Stimulated activated CD8-positive, alpha-beta memory T cell treated with anti-CD3 and anti-CD28 coated beads, Interleukin-4, amount 100 ng/mL, for 24 hours (primary cell): ENCODE measurements at regions not wholly inside any gene's neighbourhood (a gene's known extent, or its start where the extent isn't known, plus 50 kb on each side); places are given as distances from the start of the nearest gene placed in this dataset.

Experiments
- DNase-seq: peaks from one replicate; pipeline ENCODE4 v3.0.0-alpha.2; 2020; ENCODE audit warnings: low read depth

- no peak for DNase-seq
Measured at GRCh38 chr15:97346221-97346620, 614.3 kb upstream of the ARRDC4 start.

GRCh38 chr15:97350813-97351212 lies 609.7 kb upstream of the ARRDC4 start:
- DNase-seq: no peak

DNA sequence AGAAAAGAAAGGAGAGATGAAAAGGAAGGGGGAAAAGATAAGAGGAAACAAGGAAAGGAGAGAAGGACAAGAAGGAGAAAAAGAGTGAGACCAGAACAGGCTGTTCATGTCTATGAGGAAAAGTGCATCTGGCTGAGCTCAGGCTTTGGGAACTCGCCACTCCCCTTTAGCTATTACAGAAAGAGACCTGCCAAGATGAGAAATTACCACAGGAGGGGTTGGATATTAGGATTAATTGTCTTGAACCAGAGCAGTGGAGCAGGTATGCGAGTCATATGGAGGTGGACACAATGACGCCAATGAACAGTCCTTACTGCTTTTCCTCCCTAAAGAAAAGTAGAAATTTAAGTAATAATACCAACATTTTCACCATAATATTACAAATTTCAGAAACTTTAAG lies 577.0 kb upstream of the ARRDC4 start:
- DNase-seq: no peak

- DNase-seq: no peak
Measured at GRCh38 chr15:97386940-97387339, 573.6 kb upstream of the ARRDC4 start.

DNA sequence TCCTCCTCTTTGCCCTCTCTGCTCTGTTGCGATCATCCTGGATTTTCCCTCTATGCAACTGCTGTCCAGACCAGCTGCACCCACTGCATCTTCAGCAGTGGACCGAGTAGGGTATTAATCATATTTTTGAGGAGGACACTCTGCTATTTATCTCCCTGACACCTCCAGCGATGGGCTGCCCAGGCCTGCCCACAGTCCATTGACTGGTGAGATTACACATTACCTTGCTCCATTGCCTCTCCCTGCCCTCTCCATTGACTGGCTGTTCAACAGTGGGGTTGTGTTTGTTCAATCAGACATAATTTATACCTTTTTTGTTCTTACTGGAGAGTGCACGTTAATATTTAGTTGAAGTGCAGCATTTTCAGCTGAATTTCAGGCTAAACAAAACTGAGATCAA lies 559.3 kb upstream of the ARRDC4 start:
- DNase-seq: no peak

DNA sequence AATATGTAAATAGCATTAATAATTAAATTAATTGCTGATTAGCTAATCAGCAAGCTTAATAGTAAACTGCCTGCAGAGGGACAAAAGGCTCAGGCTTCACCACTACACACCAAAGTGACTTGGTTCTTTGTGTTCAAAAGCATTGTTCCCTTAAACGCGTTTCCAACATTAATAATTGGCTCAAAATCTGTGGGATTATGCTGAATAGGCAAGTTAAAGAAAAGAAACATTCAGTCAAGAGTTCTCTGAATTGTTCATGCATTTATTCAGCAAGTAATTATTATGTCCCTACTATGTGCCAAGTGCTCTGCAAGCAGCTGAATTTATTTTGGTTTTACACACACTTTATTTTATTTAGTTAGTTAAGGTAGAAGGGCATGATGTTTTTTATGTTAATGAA lies 558.5 kb upstream of the ARRDC4 start:
- no peak for DNase-seq

DNA sequence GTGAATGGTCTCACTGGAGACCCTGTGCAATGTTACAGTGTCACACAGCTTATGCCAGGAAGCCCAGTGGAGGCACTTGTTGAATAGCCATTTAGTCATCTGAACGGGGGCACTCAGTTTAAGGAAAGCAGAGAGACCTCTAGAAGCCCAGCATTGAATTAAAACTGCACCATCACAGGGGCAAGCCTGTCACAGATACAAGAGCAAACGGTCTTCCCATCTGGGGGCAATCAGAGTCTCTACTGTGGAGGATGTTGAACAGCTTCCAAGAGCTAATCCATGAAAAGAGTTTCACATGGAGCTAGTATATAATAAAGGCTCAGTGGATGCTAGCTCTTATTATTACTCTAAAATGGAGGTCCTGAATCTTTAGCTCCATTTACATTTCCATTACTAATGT lies 553.7 kb upstream of the ARRDC4 start:
- DNase-seq: no peak

DNA sequence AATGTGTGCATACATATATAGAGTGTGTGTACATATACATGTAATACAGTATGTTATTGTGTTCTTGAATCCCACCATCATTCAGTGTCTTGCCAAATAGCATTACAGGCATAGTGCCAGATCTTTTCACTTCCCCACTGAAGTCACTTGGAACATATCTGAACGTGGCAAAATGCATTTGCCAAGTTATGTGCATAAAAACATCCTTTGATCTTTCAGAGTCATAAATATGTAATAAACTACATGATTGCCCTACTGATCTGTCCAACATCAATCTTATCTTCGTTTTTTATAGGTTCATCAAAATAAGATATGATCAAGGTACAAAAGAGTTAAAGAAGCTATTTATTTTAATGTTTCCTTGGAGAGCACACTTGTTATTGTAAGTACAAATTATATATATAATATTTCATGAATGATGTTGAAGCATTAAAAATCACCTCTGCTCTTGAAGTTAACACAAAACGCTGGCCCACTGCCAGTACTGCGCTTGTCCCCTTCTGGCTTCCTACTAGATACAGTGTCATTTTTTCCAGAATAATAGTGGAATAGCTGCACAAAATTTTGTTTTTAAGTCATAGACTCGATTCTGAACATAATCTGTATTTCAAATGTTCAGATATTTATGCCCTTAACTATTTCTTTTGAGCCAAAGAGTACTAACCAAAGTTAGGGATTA lies 549.5 kb upstream of the ARRDC4 start:
- no peak for DNase-seq

- DNase-seq: no peak
Measured at GRCh38 chr15:97420130-97420529, 540.4 kb upstream of the ARRDC4 start.

- no peak for DNase-seq
Measured at GRCh38 chr15:97425596-97425995, 534.9 kb upstream of the ARRDC4 start.

DNA sequence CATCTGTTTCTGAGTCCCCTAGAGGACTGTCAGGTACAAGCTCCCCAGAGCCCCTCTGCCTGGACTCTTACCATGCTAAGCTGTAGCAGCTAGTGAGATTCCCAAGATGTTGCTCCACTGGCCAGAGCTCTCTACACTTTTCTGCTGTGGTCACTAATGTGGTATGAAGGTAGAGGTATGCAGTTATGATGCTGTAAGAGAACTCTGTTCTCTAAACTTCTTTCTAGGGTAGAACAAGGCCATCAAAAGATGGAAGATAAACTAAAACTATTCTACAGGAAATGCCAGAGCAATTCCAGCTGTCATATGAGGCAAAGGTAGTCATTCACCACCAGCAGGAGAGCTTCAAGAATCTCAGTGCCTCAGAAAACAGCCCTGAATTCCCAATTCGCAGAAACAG lies 517.4 kb upstream of the ARRDC4 start:
- no peak for DNase-seq

GRCh38 chr15:97446138-97446537 lies 514.4 kb upstream of the ARRDC4 start:
- DNase-seq: no peak

- no peak for DNase-seq
Measured at GRCh38 chr15:97456521-97457202, 503.8 kb upstream of the ARRDC4 start.

DNA sequence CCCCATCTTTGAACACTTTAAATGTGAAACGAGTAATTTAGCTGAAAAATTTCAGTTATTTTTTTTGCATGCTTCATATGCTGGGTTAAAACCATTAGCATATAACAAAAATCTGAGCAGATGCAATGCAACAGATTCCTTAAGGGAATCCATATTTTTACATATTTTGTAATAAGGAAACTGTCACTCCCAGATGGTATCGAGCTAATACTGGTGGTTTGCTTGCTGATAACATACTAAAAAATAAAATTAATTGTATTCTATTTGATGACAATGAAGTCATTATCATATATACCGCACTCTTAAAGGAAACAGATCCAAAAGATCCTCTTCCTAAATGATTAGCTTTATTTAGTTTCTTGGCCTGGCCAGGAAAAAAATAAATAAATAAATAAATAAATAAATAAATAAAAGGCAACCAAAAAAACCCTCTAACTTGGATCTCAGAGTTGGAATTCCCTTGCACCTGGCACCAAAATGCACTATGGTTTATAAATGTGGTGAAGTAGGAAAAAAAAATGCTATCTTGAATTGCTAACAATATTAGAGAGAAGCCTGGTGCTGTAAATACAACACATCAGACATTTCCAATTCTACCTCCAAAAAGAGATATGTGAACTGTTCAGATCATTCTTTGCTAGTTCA lies 503.2 kb upstream of the ARRDC4 start:
- DNase-seq: no peak

- no peak for DNase-seq
Measured at GRCh38 chr15:97459771-97460170, 500.7 kb upstream of the ARRDC4 start.

DNA sequence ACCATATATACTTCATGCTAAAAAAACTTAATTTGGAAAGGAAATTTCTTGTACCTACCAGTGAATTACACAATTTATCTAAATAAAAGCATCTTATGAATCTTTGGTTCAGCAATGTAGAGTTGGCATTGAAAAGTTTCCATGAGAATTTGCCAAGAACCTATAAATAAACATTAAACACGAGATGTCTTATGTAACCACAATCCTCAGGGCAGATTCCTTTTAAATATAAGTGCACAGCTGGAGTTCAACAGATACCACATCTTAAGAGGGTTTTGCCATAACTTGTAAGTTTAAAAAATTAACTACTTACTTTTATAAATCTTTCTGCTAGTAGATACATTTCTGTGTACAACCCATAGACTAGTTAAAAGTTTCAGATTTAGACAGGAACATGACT lies 499.3 kb upstream of the ARRDC4 start:
- no peak for DNase-seq

DNA sequence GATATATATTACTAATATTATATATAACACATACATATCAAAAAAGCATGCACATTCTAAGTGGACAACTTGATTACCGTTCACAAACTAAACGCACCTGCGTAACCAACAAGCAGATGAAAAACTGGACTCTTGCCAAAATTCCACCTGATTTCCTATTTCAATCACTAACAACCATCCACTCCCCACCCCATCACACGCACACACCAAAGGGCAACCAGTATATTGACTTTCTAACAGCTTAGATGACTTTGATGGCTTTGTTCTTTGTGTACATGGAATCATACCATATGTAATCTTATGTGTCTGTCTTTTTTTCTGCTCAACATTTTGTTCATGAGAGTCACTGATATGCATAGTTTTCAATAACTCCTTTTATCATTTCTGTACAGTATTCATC lies 496.8 kb upstream of the ARRDC4 start:
- no peak for DNase-seq

GRCh38 chr15:97470417-97470816 lies 490.1 kb upstream of the ARRDC4 start:
- DNase-seq: no peak

DNA sequence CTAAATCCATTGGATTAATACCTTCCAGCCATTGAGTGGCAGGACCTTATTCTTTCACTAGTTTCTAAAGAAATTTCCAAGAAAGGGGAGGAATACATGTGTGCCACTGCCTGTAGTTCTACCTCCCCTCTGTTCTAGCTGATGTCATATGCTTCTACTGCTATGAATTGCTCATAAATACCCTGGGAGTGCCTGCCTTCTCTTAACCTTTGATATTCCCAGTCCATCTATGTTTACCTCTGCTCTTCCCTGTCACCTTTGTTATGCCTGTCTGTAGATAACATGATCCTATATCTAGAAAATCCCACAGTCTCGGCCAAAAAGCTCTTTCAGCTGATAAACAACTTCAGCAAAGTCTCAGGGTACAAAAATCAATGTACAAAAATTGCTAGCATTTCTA lies 486.9 kb upstream of the ARRDC4 start:
- DNase-seq: no peak

- no peak for DNase-seq
Measured at GRCh38 chr15:97479957-97480356, 480.5 kb upstream of the ARRDC4 start.

GRCh38 chr15:97482521-97482920 lies 478.0 kb upstream of the ARRDC4 start:
- no peak for DNase-seq

- DNase-seq: no peak
Measured at GRCh38 chr15:97483232-97483631, 477.3 kb upstream of the ARRDC4 start.

DNA sequence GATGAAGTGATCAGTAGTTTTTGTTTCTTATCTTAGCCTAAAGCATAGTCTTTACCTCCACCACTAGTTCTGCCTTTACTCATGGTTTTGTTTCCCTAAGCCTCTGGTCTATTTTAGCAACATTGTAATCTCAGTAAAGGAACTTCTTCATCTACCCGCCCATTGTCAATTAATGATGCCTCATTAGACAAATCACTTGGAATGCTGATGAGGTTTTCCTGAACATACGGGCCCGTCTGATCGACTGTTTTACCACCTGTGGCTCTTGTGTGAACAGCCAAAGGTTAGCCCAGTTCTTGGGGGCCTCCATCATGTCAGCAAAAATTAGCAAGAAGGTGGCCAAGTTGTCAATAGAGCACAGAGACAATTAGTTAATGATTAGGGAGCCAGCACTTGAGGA lies 470.1 kb upstream of the ARRDC4 start:
- no peak for DNase-seq

- DNase-seq: no peak
Measured at GRCh38 chr15:97501291-97501690, 459.2 kb upstream of the ARRDC4 start.
